ENCODE measurements at regions not wholly inside any gene's neighbourhood (a gene's known extent, or its start where the extent isn't known, plus 50 kb on each side); places are given as distances from the start of the nearest gene placed in this dataset.
A peak's percentile ranks its signal among the peaks of the same experiment; 100 is the strongest.

GRCh38 chr1:9183898-9184297, 50.7 kb upstream of the H6PD start:
- H3K4me2 ChIP-seq: peak overlapping the region; percentile 99
- peaks cover 31% of the 10 kb centered on the region for H3K79me2 ChIP-seq
- H3K27me3 ChIP-seq: peaks cover 10% of the 10 kb centered on the region
- no peaks in the 10 kb centered on the region for H3K36me3 ChIP-seq (replicated peaks; ENCODE audit: insufficient read depth, low read depth)
- H3K4me3 ChIP-seq: no peak overlapping the region
- H3K27ac ChIP-seq: no peak overlapping the region
- H3K9me3 ChIP-seq (ENCODE audit: low read depth): no peaks in the 10 kb centered on the region
- H3K4me1 ChIP-seq (ENCODE audit: insufficient read depth): peaks cover 8% of the 10 kb centered on the region
- H3K9me2 ChIP-seq (replicated peaks; ENCODE audit: insufficient read depth): no peaks in the 10 kb centered on the region
- no peak overlapping the region for H2AFZ ChIP-seq
- 74% methylated on average over 4 of the region's 4 CpGs for WGBS (ENCODE audit: low lambda C conversion rate, missing lambda C conversion rate)
- no peak for DNase-seq (ENCODE audit: low spot score)
- H4K20me1 ChIP-seq (ENCODE audit: insufficient read depth, poor library complexity, severe bottlenecking): peaks cover 9% of the 10 kb centered on the region
- TF ChIP-seq CTCF (IDR thresholded peaks at IDR 0.05; ENCODE audit: poor library complexity) (no peak), EZH2phosphoT487 (IDR thresholded peaks at IDR 0.05; ENCODE audit: low read depth, severe bottlenecking, unreplicated experiment) (no peak), EZH2 (IDR thresholded peaks at IDR 0.05; ENCODE audit: borderline replicate concordance) (no peak)

- peaks cover 24% of the 10 kb centered on the region for H3K79me2 ChIP-seq
- no peak overlapping the region for H3K27ac ChIP-seq
- no peaks in the 10 kb centered on the region for H3K9me2 ChIP-seq (replicated peaks; ENCODE audit: insufficient read depth)
- peaks cover 8% of the 10 kb centered on the region for H3K4me1 ChIP-seq (ENCODE audit: insufficient read depth)
- 97% methylated on average over 8 of the region's 8 CpGs for WGBS (ENCODE audit: low lambda C conversion rate, missing lambda C conversion rate)
- H3K27me3 ChIP-seq: peaks cover 10% of the 10 kb centered on the region
- no peak overlapping the region for H3K4me3 ChIP-seq
- H4K20me1 ChIP-seq (ENCODE audit: insufficient read depth, poor library complexity, severe bottlenecking): peaks cover 4% of the 10 kb centered on the region
- H3K4me2 ChIP-seq: no peak overlapping the region
- TF ChIP-seq CTCF (IDR thresholded peaks at IDR 0.05; ENCODE audit: poor library complexity): no peak
- no peak for TF ChIP-seq EZH2phosphoT487 (IDR thresholded peaks at IDR 0.05; ENCODE audit: low read depth, severe bottlenecking, unreplicated experiment)
- no peak for TF ChIP-seq EZH2 (IDR thresholded peaks at IDR 0.05; ENCODE audit: borderline replicate concordance)
- no peak overlapping the region for H2AFZ ChIP-seq
- DNase-seq (ENCODE audit: low spot score): no peak
- no peaks in the 10 kb centered on the region for H3K36me3 ChIP-seq (replicated peaks; ENCODE audit: insufficient read depth, low read depth)
- H3K9me3 ChIP-seq (ENCODE audit: low read depth): no peaks in the 10 kb centered on the region
These were observed 49.8 kb upstream of the H6PD start for GRCh38 chr1:9184749-9185148.
